CD4-positive, alpha-beta memory T cell (primary cell): ENCODE measurements at regions not wholly inside any gene's neighbourhood (a gene's known extent, or its start where the extent isn't known, plus 50 kb on each side); places are given as distances from the start of the nearest gene placed in this dataset.

Experiments used
- CTCF ChIA-PET: fragments of 350-600 bp; sonication (Branson Sonifier 250); formaldehyde crosslinking; loops from one replicate; lab custom pipeline; 2021; ENCODE audit warnings: inconsistent platforms; ENCODE audit not compliant: partially characterized antibody; lab: Charles Lee
- POLR2A ChIA-PET: fragments of 350-600 bp; sonication (Branson Sonifier 250); formaldehyde crosslinking; loops from one replicate; lab custom pipeline; 2021; ENCODE audit not compliant: partially characterized antibody; lab: Charles Lee
- DNase-seq, 5 donors: peaks; one replicate each; pipeline versions ENCODE4 v3.0.0 to v3.0.0-alpha.2; 2020 to 2022; ENCODE audit warnings: mixed read lengths in 1 of 5
- H3K27ac ChIP-seq: one replicate; pipeline ENCODE4 v1.7.0; 2013; ENCODE audit warnings: low read depth, low read length
- H3K27me3 ChIP-seq: 2 replicates; pipeline ENCODE4 v1.7.0; 2013; ENCODE audit warnings: mild to moderate bottlenecking, low read length, moderate library complexity; ENCODE audit not compliant: insufficient read depth
- H3K36me3 ChIP-seq: 2 replicates; pipeline ENCODE4 v1.7.0; 2013; ENCODE audit warnings: mild to moderate bottlenecking, low read length, moderate library complexity; ENCODE audit not compliant: insufficient read depth
- H3K4me1 ChIP-seq: 2 replicates; pipeline ENCODE4 v1.7.0; 2013; ENCODE audit warnings: mild to moderate bottlenecking, low read length, moderate library complexity; ENCODE audit not compliant: insufficient read depth
- H3K4me3 ChIP-seq, 2 donors: one replicate each; pipeline ENCODE4 v1.7.0; 2013; ENCODE audit warnings: low read length in 2 of 2, mild to moderate bottlenecking in 1 of 2
- H3K9me3 ChIP-seq, 2 donors: one replicate each; pipeline ENCODE4 v1.7.0; 2013; ENCODE audit warnings: low read length in 2 of 2, control low read depth in 1 of 2; ENCODE audit not compliant: control insufficient read depth in 1 of 2
- H3K27ac Mint-ChIP-seq, 7 donors: one replicate each; pipeline ENCODE4 v1.8.0; 2020 to 2021; ENCODE audit warnings: mixed read lengths in 7 of 7, mild to moderate bottlenecking in 6 of 7, inconsistent platforms in 3 of 7, moderate library complexity in 3 of 7
- H3K27me3 Mint-ChIP-seq, 2 donors: one replicate each; pipeline ENCODE4 v1.8.0; 2020 to 2021; ENCODE audit warnings: mixed read lengths in 2 of 2
- H3K36me3 Mint-ChIP-seq, 2 donors: one replicate each; pipeline ENCODE4 v1.8.0; 2020 to 2021; ENCODE audit warnings: mixed read lengths in 2 of 2, inconsistent platforms in 1 of 2, mild to moderate bottlenecking in 1 of 2
- H3K4me1 Mint-ChIP-seq, 4 donors: one replicate each; pipeline ENCODE4 v1.8.0; 2020 to 2021; ENCODE audit warnings: mixed read lengths in 4 of 4, mild to moderate bottlenecking in 1 of 4
- H3K4me3 Mint-ChIP-seq, 8 donors: one replicate each; pipeline ENCODE4 v1.8.0; 2020 to 2021; ENCODE audit warnings: mixed read lengths in 8 of 8, mild to moderate bottlenecking in 7 of 8, moderate library complexity in 6 of 8, inconsistent platforms in 3 of 8
- H3K9me3 Mint-ChIP-seq, 8 donors: one replicate each; pipeline ENCODE4 v1.8.0; 2020 to 2021; ENCODE audit warnings: mixed read lengths in 8 of 8, mild to moderate bottlenecking in 5 of 8, inconsistent platforms in 3 of 8, moderate library complexity in 1 of 8
- intact Hi-C: fragments of 100-400 bp; cut with micrococcal nuclease; formaldehyde crosslinking; loops from one replicate; pipeline ENCODE4 v1.15.1; 2023

- intact Hi-C loops = no loop called here
Measured at GRCh38 chr7:123367031-123367430, 167.3 kb upstream of the SLC13A1 start.

GRCh38 chr7:123366626-123367025 lies 166.9 kb upstream of the SLC13A1 start:
- intact Hi-C loops = no loop called here
- no peak overlapping the region for H3K27ac Mint-ChIP-seq
- no peak overlapping the region for H3K4me3 ChIP-seq
- no peaks in the 10 kb centered on the region for H3K27me3 Mint-ChIP-seq
- no peaks in the 10 kb centered on the region for H3K4me1 ChIP-seq
- no peaks in the 10 kb centered on the region for H3K36me3 ChIP-seq
- H3K4me1 Mint-ChIP-seq = no peaks in the 10 kb centered on the region
- ChIA-PET POLR2A (no interaction called here), CTCF (no interaction called here)
- H3K36me3 Mint-ChIP-seq = no peaks in the 10 kb centered on the region
- no peak for DNase-seq
- H3K4me3 Mint-ChIP-seq = no peak overlapping the region
- H3K27me3 ChIP-seq = no peaks in the 10 kb centered on the region
- H3K27ac ChIP-seq = no peak overlapping the region
- no peaks in the 10 kb centered on the region for H3K9me3 ChIP-seq
- H3K9me3 Mint-ChIP-seq = no peaks in the 10 kb centered on the region

More at GRCh38 chr7:123367031-123367430, 167.3 kb upstream of the SLC13A1 start:
- Histone ChIP-seq H3K27me3 (no peaks in the 10 kb centered on the region), H3K36me3 (no peaks in the 10 kb centered on the region), H3K9me3 (no peaks in the 10 kb centered on the region), H3K27ac (no peak overlapping the region), H3K4me1 (no peaks in the 10 kb centered on the region), H3K4me3 (no peak overlapping the region)
- CTCF ChIA-PET = no interaction called here
- H3K27ac Mint-ChIP-seq = no peak overlapping the region
- DNase-seq = no peak
- H3K9me3 Mint-ChIP-seq = no peaks in the 10 kb centered on the region
- H3K4me1 Mint-ChIP-seq = no peaks in the 10 kb centered on the region
- H3K4me3 Mint-ChIP-seq = no peak overlapping the region
- no peaks in the 10 kb centered on the region for H3K36me3 Mint-ChIP-seq
- POLR2A ChIA-PET = no interaction called here
- H3K27me3 Mint-ChIP-seq = no peaks in the 10 kb centered on the region

GRCh38 chr7:123360631-123361030 lies 160.9 kb upstream of the SLC13A1 start:
- Mint-ChIP-seq H3K9me3 (peaks cover 0 to 2% (median 0%) of the 10 kb centered on the region in 8 donors), H3K4me1 (no peaks in the 10 kb centered on the region), H3K36me3 (no peaks in the 10 kb centered on the region), H3K4me3 (no peak overlapping the region), H3K27me3 (peaks cover 0 to 1% of the 10 kb centered on the region in 2 donors), H3K27ac (no peak overlapping the region)
- intact Hi-C loops = no loop called here
- POLR2A ChIA-PET = no interaction called here
- H3K4me1 ChIP-seq = no peaks in the 10 kb centered on the region
- H3K27ac ChIP-seq = no peak overlapping the region
- no peak overlapping the region for H3K4me3 ChIP-seq
- no peaks in the 10 kb centered on the region for H3K36me3 ChIP-seq
- no peaks in the 10 kb centered on the region for H3K9me3 ChIP-seq
- CTCF ChIA-PET = interaction anchor here (1.1 kb wide), 1 partner anchor 9 kb away, joined by 3 read pairs; no protein-coding TSS in a partner anchor
- no peak for DNase-seq
- no peaks in the 10 kb centered on the region for H3K27me3 ChIP-seq

- peaks cover 0 to 2% of the 10 kb centered on the region in 2 donors for H3K27me3 Mint-ChIP-seq
- no peak for DNase-seq
- no peak overlapping the region for H3K4me3 Mint-ChIP-seq
- no peak overlapping the region for H3K27ac Mint-ChIP-seq
- no peaks in the 10 kb centered on the region for H3K4me1 ChIP-seq
- no peaks in the 10 kb centered on the region for H3K27me3 ChIP-seq
- H3K9me3 Mint-ChIP-seq = peaks cover 0 to 3% (median 0%) of the 10 kb centered on the region in 8 donors
- no peaks in the 10 kb centered on the region for H3K4me1 Mint-ChIP-seq
- ChIA-PET POLR2A (no interaction called here), CTCF (no interaction called here)
- no peak overlapping the region for H3K27ac ChIP-seq
- intact Hi-C loops = no loop called here
- no peaks in the 10 kb centered on the region for H3K9me3 ChIP-seq
- no peaks in the 10 kb centered on the region for H3K36me3 Mint-ChIP-seq
- H3K4me3 ChIP-seq = no peak overlapping the region
- H3K36me3 ChIP-seq = no peaks in the 10 kb centered on the region
Measured at GRCh38 chr7:123355576-123356190, 155.9 kb upstream of the SLC13A1 start.

GRCh38 chr7:123352973-123353372 lies 153.2 kb upstream of the SLC13A1 start:
- Histone ChIP-seq H3K27ac (no peak overlapping the region), H3K4me1 (no peaks in the 10 kb centered on the region), H3K36me3 (no peaks in the 10 kb centered on the region), H3K4me3 (no peak overlapping the region), H3K27me3 (no peaks in the 10 kb centered on the region), H3K9me3 (no peaks in the 10 kb centered on the region)
- H3K4me3 Mint-ChIP-seq = no peak overlapping the region
- peaks cover 0 to 3% (median 0%) of the 10 kb centered on the region in 8 donors for H3K9me3 Mint-ChIP-seq
- intact Hi-C loops = no loop called here
- CTCF ChIA-PET = no interaction called here
- no peaks in the 10 kb centered on the region for H3K36me3 Mint-ChIP-seq
- DNase-seq = no peak
- H3K4me1 Mint-ChIP-seq = no peaks in the 10 kb centered on the region
- POLR2A ChIA-PET = no interaction called here
- no peak overlapping the region for H3K27ac Mint-ChIP-seq
- H3K27me3 Mint-ChIP-seq = peaks cover 0 to 2% of the 10 kb centered on the region in 2 donors

GRCh38 chr7:123351516-123352505 lies 152.0 kb upstream of the SLC13A1 start:
- ChIA-PET POLR2A (no interaction called here), CTCF (no interaction called here)
- H3K4me3 Mint-ChIP-seq = no peak overlapping the region
- no peaks in the 10 kb centered on the region for H3K27me3 ChIP-seq
- no peak for DNase-seq
- no peak overlapping the region for H3K4me3 ChIP-seq
- no peaks in the 10 kb centered on the region for H3K36me3 Mint-ChIP-seq
- H3K27ac Mint-ChIP-seq = no peak overlapping the region
- no peaks in the 10 kb centered on the region for H3K4me1 ChIP-seq
- no peaks in the 10 kb centered on the region for H3K36me3 ChIP-seq
- intact Hi-C loops = no loop called here
- H3K27ac ChIP-seq = no peak overlapping the region
- H3K27me3 Mint-ChIP-seq = peaks cover 0 to 2% of the 10 kb centered on the region in 2 donors
- H3K9me3 Mint-ChIP-seq = peaks cover 0 to 3% (median 0%) of the 10 kb centered on the region in 8 donors
- no peaks in the 10 kb centered on the region for H3K4me1 Mint-ChIP-seq
- no peaks in the 10 kb centered on the region for H3K9me3 ChIP-seq

- H3K9me3 ChIP-seq = no peaks in the 10 kb centered on the region
- POLR2A ChIA-PET = no interaction called here
- CTCF ChIA-PET = no interaction called here
- Mint-ChIP-seq H3K27ac (no peak overlapping the region), H3K27me3 (peaks cover 0 to 2% of the 10 kb centered on the region in 2 donors), H3K9me3 (peaks cover 0 to 3% (median 0%) of the 10 kb centered on the region in 8 donors), H3K4me3 (no peak overlapping the region), H3K36me3 (no peaks in the 10 kb centered on the region), H3K4me1 (no peaks in the 10 kb centered on the region)
- H3K27ac ChIP-seq = no peak overlapping the region
- intact Hi-C loops = no loop called here
- H3K4me1 ChIP-seq = no peaks in the 10 kb centered on the region
- DNase-seq = no peak
- no peaks in the 10 kb centered on the region for H3K36me3 ChIP-seq
- no peak overlapping the region for H3K4me3 ChIP-seq
- H3K27me3 ChIP-seq = no peaks in the 10 kb centered on the region
Measured at GRCh38 chr7:123351027-123351426, 151.3 kb upstream of the SLC13A1 start.
